ENCODE measurements at regions not wholly inside any gene's neighbourhood (a gene's known extent, or its start where the extent isn't known, plus 50 kb on each side); places are given as distances from the start of the nearest gene placed in this dataset.

GRCh38 chr1:182293119-182293589 is 98.4 kb downstream of the GLUL start:
- WGBS, 2 donors, result 87 to 91% methylated on average over 5 of the region's 5 CpGs
- Histone ChIP-seq H3K36me3 (no peaks in the 10 kb centered on the region), H3K4me1 (peaks cover 0 to 3% (median 1%) of the 10 kb centered on the region in 4 donors), H3K27me3 (no peaks in the 10 kb centered on the region), H3K27ac (no peak overlapping the region), H3K4me3 (no peak overlapping the region), H3K9me3 (no peaks in the 10 kb centered on the region)
- ATAC-seq (ENCODE audit: low FRiP score in 2 of 2) (no peak), DNase-seq (no peak)
- TF ChIP-seq POLR2A (IDR thresholded peaks at IDR 0.05) (no peak), POLR2AphosphoS5 (IDR thresholded peaks at IDR 0.05) (no peak), EP300 (IDR thresholded peaks at IDR 0.05) (no peak), CTCF (IDR thresholded peaks at IDR 0.05) (no peak)

GRCh38 chr1:182292193-182292741 is 99.3 kb downstream of the GLUL start:
- no peaks in the 10 kb centered on the region for H3K9me3 ChIP-seq
- H3K27ac ChIP-seq, result no peak overlapping the region
- H3K36me3 ChIP-seq, result no peaks in the 10 kb centered on the region
- no peak for DNase-seq
- no peaks in the 10 kb centered on the region for H3K27me3 ChIP-seq
- 89 to 95% methylated on average over 8 of the region's 8 CpGs for whole genome bisulfite sequencing, 2 donors
- ATAC-seq (ENCODE audit: low FRiP score in 2 of 2), result no peak
- H3K4me3 ChIP-seq, result no peak overlapping the region
- H3K4me1 ChIP-seq, result peaks cover 0 to 3% (median 1%) of the 10 kb centered on the region in 4 donors
- TF ChIP-seq POLR2AphosphoS5 (IDR thresholded peaks at IDR 0.05) (no peak), CTCF (IDR thresholded peaks at IDR 0.05) (no peak), EP300 (IDR thresholded peaks at IDR 0.05) (no peak), POLR2A (IDR thresholded peaks at IDR 0.05) (no peak)

- 56 to 74% methylated on average over 3 of the region's 3 CpGs for WGBS, 2 donors
- Histone ChIP-seq H3K27me3 (no peaks in the 10 kb centered on the region), H3K27ac (no peak overlapping the region), H3K36me3 (no peaks in the 10 kb centered on the region), H3K4me3 (no peak overlapping the region), H3K9me3 (no peaks in the 10 kb centered on the region), H3K4me1 (peaks cover 0 to 3% (median 1%) of the 10 kb centered on the region in 4 donors)
- TF ChIP-seq POLR2AphosphoS5 (IDR thresholded peaks at IDR 0.05), result no peak
- TF ChIP-seq EP300 (IDR thresholded peaks at IDR 0.05), result no peak
- no peak for TF ChIP-seq POLR2A (IDR thresholded peaks at IDR 0.05)
- TF ChIP-seq CTCF (IDR thresholded peaks at IDR 0.05), result no peak
- DNase-seq (no peak), ATAC-seq (ENCODE audit: low FRiP score in 2 of 2) (no peak)
Measured at GRCh38 chr1:182291584-182292192, 99.9 kb downstream of the GLUL start.

- no peak for TF ChIP-seq EP300 (IDR thresholded peaks at IDR 0.05)
- TF ChIP-seq POLR2AphosphoS5 (IDR thresholded peaks at IDR 0.05), result no peak
- no peak for TF ChIP-seq CTCF (IDR thresholded peaks at IDR 0.05)
- TF ChIP-seq POLR2A (IDR thresholded peaks at IDR 0.05), result no peak
- H3K36me3 ChIP-seq, result no peaks in the 10 kb centered on the region
- H3K4me3 ChIP-seq, result no peak overlapping the region
- peaks cover 0 to 3% (median 1%) of the 10 kb centered on the region in 4 donors for H3K4me1 ChIP-seq
- DNase-seq (no peak), ATAC-seq (ENCODE audit: low FRiP score in 2 of 2) (no peak)
- no peaks in the 10 kb centered on the region for H3K27me3 ChIP-seq
- H3K27ac ChIP-seq, result peak overlapping the region in 2 of 4 donors; percentile 21 to 67
- no peaks in the 10 kb centered on the region for H3K9me3 ChIP-seq
- 93 to 98% methylated on average over 4 of the region's 4 CpGs for WGBS, 2 donors
Measured at GRCh38 chr1:182288749-182289604, 102.6 kb downstream of the GLUL start.

All from upper lobe of left lung (tissue), 6 donors.